Right kidney (tissue), 1 donor: ENCODE measurements at regions not wholly inside any gene's neighbourhood (a gene's known extent, or its start where the extent isn't known, plus 50 kb on each side); places are given as distances from the start of the nearest gene placed in this dataset.
"Not testable (repeated sequence)": the region's sequence is repeated elsewhere in the genome, so short reads cannot be mapped to it uniquely, and the experiment has no call there.

ENCODE experiments used
- DNase-seq: peaks from one replicate; pipeline ENCODE4 v3.0.0-alpha.2; 2016

- DNase-seq, result no peak
These were observed 296.8 kb downstream of the PREX1 start for GRCh38 chr20:48530957-48531356.

DNA sequence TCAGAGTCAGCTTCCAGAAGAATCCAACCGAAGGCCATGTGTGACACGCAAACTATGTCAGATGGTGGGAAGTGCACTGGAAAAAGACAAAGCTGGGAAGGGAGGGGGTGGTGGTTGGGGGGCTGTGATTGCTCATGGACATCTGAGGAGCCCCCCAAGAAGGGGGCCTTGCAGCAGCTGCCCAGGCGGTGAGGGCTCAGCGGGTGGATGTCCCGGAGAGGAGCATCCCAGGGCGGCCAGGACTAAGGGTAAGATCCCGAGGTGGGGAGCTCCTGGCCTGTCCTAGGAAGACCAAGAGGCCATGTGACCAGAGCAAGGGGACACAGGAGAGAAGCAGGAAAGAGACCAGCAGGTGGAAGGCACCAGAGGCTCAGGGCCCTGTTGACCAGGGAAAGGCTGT lies 299.5 kb downstream of the PREX1 start:
- no peak for DNase-seq

GRCh38 chr20:48527771-48528170 lies 300.0 kb downstream of the PREX1 start:
- DNase-seq, result no peak

GRCh38 chr20:48526936-48527335 lies 300.9 kb downstream of the PREX1 start:
- DNase-seq, result no peak

GRCh38 chr20:48525400-48525799 lies 302.4 kb downstream of the PREX1 start:
- no peak for DNase-seq

DNA sequence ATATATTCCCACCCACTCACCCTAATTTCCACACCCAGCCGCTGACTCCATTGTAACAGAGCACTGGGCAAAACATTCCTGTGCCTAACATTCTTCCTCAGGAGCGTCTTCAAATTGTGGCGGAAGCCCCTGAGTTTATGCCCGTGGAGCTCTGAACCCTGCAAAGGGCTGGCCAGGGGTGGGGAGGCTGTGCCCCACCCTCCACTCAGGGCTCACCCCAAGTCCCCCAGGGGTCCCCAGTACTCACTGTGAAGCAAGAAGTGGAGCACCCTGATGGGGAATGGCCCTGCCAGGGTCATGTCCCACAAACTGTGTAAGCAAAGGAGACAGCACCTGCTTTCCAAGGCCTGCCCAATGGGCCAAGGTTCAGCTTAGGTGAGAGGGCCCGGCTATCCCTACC lies 303.2 kb downstream of the PREX1 start:
- no peak for DNase-seq

DNA sequence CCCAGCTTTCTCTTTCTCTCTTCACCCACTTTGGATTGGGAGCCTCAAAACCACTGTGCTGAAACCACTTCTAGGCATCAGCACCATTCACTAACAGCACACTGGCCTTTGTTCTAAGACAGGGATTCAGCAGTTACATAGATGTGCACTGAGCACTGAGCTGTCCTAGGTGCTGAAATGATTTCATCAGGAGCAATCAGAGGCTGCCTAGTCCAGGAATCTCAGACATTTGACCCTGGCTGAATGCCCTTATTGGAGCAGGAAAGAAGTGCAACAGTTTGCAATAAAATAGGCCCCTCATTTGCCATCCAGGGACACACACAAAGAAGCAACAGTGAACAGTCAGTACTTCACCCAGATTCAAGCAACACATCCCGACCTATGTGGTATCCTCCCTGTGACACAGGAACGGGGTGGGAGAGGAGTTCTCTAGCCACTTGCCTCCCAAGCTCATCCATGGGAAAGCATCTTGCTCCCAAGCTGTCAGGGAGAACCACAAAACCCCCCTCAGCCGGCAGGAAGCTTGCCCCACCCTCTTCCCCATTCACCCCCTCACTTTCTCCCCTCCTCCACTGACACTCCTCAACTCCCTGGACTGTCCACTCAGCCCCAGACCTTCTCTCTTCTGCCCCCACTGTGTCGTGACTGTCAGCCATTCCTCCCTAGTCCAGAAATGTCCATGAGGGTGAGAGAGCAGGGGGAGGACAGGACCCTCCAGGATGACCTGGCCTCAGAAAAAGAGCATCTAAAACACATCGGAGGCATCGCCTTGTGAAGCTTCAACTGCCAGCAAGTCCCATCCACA lies 304.4 kb downstream of the PREX1 start:
- peak; percentile 33 for DNase-seq

DNA sequence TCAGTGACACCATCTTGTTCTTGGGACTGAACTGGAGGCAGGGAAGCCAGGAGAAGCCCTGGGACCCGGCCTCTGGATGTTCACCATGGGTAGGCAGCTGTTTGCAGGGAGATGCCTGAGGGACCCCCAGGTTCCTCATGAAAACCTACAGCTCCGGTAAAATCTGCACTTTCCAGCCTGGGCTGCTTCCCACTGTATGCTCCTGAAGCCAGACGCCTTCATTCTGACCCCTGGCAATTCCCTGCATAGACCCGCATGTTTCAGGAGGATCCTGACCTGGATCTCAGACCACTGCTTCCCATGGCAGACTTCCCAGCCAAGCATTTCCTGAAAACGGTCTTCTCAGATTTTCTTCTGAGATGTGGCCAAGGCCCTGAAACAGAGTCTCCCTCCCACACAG lies 306.7 kb downstream of the PREX1 start:
- no peak for DNase-seq

- peak; percentile 47 for DNase-seq
These were observed 311.6 kb downstream of the PREX1 start for GRCh38 chr20:48516196-48516595.

GRCh38 chr20:48514577-48514976 lies 313.2 kb downstream of the PREX1 start:
- DNase-seq, result not testable (repeated sequence)

- not testable (repeated sequence) for DNase-seq
These were observed 315.3 kb downstream of the PREX1 start for GRCh38 chr20:48512539-48512938.

DNA sequence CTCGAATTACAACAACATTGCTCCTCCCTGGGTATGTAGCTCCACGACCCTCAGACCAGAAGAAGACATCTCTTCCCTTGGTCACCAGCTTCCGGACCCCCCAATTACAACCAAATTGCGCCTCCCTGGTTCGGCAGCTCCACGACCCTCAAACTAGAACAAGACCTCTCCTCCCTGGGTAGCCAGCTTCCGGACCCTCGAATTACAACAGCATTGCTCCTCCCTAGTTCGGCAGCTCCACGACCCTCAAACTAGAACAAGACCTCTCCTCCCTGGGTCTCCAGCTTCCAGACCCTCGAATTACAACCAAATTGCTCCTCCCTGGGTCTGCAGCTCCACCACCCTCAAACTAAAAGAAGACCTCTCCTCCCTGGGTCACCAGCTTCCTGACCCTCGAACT lies 322.7 kb downstream of the PREX1 start:
- not testable (repeated sequence) for DNase-seq

DNA sequence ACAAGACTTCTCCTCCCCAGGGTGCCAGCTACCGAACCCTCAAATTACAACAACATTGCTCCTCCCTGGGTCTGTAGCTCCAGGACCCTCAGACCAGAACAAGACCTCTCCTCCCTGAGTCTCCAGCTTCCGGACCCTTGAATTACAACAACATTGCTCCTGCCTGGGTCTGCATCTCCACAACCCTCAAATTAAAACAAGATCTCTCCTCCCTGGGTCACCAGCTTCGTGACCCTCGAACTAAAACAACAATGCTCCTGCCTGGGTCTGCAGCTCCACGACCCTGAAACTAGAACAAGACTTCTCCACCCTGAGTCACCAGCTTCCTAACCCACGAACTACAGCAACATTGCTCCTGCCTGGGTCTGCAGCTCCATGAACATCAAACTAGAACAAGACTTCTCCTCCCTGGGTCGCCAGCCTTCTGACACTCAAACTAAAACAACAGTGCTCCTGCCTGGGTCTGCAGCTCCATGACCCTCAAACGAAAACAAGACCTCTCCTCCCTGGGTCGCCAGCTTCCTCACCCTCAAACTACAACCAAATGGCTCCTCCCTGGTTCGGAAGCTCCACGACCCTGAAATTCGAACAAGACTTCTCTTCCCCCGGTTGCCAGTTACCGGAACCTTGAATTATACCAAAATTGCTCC lies 324.5 kb downstream of the PREX1 start:
- no peak for DNase-seq

- no peak for DNase-seq
These were observed 325.0 kb downstream of the PREX1 start for GRCh38 chr20:48502758-48503157.

DNA sequence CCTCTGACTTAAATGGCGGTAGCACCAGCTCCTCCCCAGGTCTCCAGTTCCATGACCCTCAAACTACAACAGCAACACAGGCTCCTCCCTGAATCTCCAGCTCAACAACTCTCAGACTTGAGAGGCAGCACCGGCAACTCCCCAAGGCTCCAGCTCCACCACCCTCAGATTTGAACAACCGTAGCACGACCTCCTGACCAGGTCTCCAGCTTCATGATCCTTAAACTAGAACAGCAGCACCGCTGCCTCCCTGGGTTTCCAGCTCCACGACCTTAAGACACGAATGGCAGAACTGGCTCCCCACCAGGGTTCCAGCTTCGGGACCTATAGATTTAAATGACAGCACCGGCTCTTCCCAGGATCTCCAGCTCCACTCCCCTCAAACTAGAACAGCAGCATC lies 325.8 kb downstream of the PREX1 start:
- no peak for DNase-seq

DNA sequence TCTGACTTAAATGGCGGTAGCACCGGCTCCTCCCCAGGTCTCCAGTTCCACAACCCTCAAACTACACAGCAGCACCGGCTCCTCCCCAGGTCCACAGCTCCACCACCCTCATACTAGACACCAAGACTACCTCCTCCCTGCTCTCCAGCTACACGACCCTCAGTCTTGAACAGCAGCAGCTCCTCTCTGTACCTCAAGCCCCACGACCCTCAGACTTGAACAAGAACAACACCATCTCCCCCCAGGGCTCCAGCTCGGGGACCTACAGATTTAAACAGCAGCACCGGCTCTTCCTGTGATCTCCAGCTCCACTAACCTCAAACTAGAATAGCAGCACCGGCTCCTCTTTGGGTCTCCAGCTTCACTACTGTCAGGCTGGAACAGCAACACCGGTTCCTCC lies 326.9 kb downstream of the PREX1 start:
- DNase-seq, result not testable (repeated sequence)

- DNase-seq, result not testable (repeated sequence)
These were observed 328.9 kb downstream of the PREX1 start for GRCh38 chr20:48498939-48499338.

GRCh38 chr20:48498125-48498524 lies 329.7 kb downstream of the PREX1 start:
- not testable (repeated sequence) for DNase-seq

DNA sequence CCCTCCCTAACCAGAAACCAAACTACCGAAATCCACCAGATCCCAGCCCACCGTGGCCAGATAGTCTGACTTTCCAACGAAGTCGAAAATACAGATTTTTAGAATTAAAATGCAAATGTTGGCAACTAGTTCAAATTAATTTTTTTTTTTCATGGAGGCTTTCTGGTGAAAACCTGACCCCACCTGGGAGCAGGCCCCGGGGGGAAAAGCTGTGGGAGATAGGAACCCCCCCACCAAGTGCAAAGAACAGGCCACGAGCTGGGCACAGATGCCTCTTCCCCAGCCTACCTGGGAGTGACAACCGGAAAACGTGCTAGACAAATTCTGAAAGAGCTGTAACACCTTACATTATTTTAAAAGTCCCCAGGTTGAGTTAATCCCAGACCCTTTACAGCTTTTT lies 333.8 kb downstream of the PREX1 start:
- no peak for DNase-seq

DNA sequence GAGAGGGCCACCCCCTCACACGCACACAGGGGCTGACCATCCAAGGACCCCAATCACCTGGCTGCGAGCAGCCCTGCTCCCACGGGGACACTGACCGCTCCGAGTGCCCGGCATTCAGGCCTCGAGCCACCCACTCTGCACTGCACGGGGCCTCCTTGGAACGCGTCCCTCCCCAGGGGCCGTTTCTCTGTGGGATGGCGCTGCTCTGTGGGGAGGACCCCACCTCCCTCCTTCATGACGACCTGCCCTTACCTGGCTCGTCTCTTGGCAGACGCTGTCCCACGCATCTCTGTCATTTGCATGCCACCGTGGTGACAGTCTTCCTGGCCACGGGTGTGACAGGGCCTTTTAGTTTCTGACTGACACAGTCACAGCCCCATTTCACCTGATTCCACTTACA lies 334.5 kb downstream of the PREX1 start:
- not testable (repeated sequence) for DNase-seq

GRCh38 chr20:48492715-48493070 lies 335.1 kb downstream of the PREX1 start:
- no peak for DNase-seq

GRCh38 chr20:48492015-48492714 lies 335.6 kb downstream of the PREX1 start:
- DNase-seq, result no peak
